ENCODE measurements at regions not wholly inside any gene's neighbourhood (a gene's known extent, or its start where the extent isn't known, plus 50 kb on each side); places are given as distances from the start of the nearest gene placed in this dataset.
"Not testable (repeated sequence)": the region's sequence is repeated elsewhere in the genome, so short reads cannot be mapped to it uniquely, and the experiment has no call there.

DNA sequence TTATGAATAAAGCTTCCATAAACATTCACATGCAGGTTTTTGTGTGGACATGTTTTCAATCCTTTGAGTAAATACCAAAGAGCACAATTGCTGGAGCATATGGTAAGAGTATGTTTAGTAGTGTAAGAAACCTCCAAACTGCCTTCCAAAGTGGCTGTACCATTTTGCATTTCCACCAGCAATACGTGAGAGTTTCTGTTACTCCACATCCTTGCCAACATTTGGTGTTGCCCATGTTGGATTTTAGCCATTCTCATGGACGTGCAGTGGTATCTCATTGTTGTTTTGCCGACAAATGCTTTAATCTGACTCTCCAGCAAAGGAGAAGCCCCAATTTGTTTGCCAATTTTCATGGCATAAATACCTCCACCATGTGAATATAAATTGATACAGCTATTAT lies 103.9 kb upstream of the TMEM45B start:
- TF ChIP-seq, protein P1, sequence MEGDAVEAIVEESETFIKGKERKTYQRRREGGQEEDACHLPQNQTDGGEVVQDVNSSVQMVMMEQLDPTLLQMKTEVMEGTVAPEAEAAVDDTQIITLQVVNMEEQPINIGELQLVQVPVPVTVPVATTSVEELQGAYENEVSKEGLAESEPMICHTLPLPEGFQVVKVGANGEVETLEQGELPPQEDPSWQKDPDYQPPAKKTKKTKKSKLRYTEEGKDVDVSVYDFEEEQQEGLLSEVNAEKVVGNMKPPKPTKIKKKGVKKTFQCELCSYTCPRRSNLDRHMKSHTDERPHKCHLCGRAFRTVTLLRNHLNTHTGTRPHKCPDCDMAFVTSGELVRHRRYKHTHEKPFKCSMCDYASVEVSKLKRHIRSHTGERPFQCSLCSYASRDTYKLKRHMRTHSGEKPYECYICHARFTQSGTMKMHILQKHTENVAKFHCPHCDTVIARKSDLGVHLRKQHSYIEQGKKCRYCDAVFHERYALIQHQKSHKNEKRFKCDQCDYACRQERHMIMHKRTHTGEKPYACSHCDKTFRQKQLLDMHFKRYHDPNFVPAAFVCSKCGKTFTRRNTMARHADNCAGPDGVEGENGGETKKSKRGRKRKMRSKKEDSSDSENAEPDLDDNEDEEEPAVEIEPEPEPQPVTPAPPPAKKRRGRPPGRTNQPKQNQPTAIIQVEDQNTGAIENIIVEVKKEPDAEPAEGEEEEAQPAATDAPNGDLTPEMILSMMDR (conservative IDR thresholded peaks at IDR 0.05): no peak
- Mint-ChIP-seq H3K4me3 (no peak overlapping the region), H3K27ac (no peak overlapping the region), H3K27me3 (ENCODE audit: low read depth) (peaks cover 10% of the 10 kb centered on the region), H3K4me1 (no peaks in the 10 kb centered on the region), H3K9me3 (peaks cover 9 to 15% of the 10 kb centered on the region in 2 experiments), H3K36me3 (ENCODE audit: insufficient read depth in 1 of 3, low read depth in 3 of 3) (peaks cover 0 to 10% (median 3%) of the 10 kb centered on the region in 3 experiments; a peak in 4 of 7 replicates)
- no peak overlapping the region for H3K4me2 ChIP-seq (ENCODE audit: insufficient read depth, insufficient read length, low read length)
- H3K23ac ChIP-seq (ENCODE audit: insufficient read length, low read depth, low read length): no peak overlapping the region
- no peaks in the 10 kb centered on the region for H3K4me1 ChIP-seq (ENCODE audit: insufficient read depth, low read length)
- no peak overlapping the region for H3T11ph ChIP-seq (ENCODE audit: low read length)
- no peak overlapping the region for H3K9ac ChIP-seq (ENCODE audit: extremely low read depth, insufficient read length, low read length)
- no peaks in the 10 kb centered on the region for H3K79me2 ChIP-seq (ENCODE audit: insufficient read depth, low read length)
- no peak overlapping the region for H3K27ac ChIP-seq (ENCODE audit: insufficient read length, low read depth, low read length)
- peaks cover 4% of the 10 kb centered on the region for H3K9me3 ChIP-seq (ENCODE audit: control insufficient read depth, low read depth, low read length)
- H3K4ac ChIP-seq (ENCODE audit: low read depth, low read length): no peak overlapping the region
- WGBS (ENCODE audit: extremely low coverage, insufficient read length, low lambda C conversion rate): no CpG with 5 or more reads among the region's 3 CpGs
- H3K27me3 ChIP-seq (ENCODE audit: insufficient read depth, low read length): no peaks in the 10 kb centered on the region
- H2BK20ac ChIP-seq (ENCODE audit: low read depth, low read length, poor library complexity, severe bottlenecking): no peak overlapping the region
- H4K5ac ChIP-seq (ENCODE audit: insufficient read length, low read depth, low read length): no peak overlapping the region
- H3K14ac ChIP-seq (ENCODE audit: insufficient read depth, low read length): no peak overlapping the region
- no peak overlapping the region for H4K8ac ChIP-seq (replicated peaks; ENCODE audit: insufficient read length, low read depth, low read length)
- no peak overlapping the region for H3K56ac ChIP-seq (ENCODE audit: insufficient read length, low read depth, low read length)
- no peak for DNase-seq
- no peak overlapping the region for H2BK120ac ChIP-seq (ENCODE audit: low read depth, low read length, poor library complexity, severe bottlenecking)
- H2AK5ac ChIP-seq (ENCODE audit: insufficient read length, low read length): no peak overlapping the region
- H2AFZ ChIP-seq (ENCODE audit: low read length): no peak overlapping the region
- no peaks in the 10 kb centered on the region for H4K20me1 ChIP-seq (ENCODE audit: control insufficient read depth, insufficient read depth, insufficient read length)
- no peaks in the 10 kb centered on the region for H3K23me2 ChIP-seq (ENCODE audit: insufficient read length, low read depth, low read length, poor library complexity, severe bottlenecking)
- no peak overlapping the region for H2BK15ac ChIP-seq (ENCODE audit: low read depth, low read length)
- H4K91ac ChIP-seq (ENCODE audit: insufficient read length, low read depth, low read length): no peak overlapping the region
- H2BK12ac ChIP-seq (ENCODE audit: insufficient read length, low read depth, low read length): no peak overlapping the region
- H3K79me1 ChIP-seq (ENCODE audit: insufficient read depth, low read depth, low read length, poor library complexity, severe bottlenecking): no peaks in the 10 kb centered on the region
- no peak overlapping the region for H2BK5ac ChIP-seq (ENCODE audit: insufficient read length, low read length)
- no peak overlapping the region for H3K18ac ChIP-seq (ENCODE audit: insufficient read length, low read depth, low read length)

DNA sequence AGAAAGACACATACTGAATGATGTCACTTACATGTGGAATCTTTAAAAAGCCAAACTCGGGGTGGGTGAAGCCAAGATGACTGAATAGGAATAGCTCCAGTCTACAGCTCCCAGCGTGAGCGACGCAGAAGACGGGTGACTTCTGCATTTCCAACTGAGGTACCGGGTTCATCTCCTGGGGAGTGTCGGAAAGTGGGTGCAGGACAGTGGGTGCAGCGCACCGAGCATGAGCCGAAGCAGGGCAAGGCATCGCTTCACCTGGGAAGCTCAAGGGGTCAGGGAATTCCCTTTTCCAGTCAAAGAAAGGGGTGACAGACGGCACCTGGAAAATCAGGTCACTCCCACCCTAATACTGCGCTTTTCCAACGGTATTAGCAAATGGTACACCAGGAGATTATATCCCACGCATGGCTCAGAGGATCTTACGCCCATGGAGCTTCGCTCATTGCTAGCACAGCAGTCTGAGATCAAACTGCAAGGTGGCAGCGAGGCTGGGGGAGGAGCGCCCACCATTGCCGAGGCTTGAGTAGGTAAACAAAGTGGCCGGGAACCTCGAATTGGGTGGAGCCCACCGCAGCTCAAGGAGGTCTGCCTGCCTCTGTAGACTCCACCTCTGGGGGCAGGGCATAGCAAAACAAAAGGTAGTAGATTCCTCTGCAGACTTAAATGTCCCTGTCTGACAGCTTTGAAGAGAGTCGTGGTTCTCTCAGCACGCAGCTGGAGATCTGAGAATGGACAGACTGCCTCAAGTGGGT lies 103.0 kb upstream of the TMEM45B start:
- no CpG with 5 or more reads among the region's 25 CpGs for WGBS (ENCODE audit: extremely low coverage, insufficient read length, low lambda C conversion rate)
- not testable (repeated sequence) for H3K9ac ChIP-seq (ENCODE audit: extremely low read depth, insufficient read length, low read length); H3K4me1 Mint-ChIP-seq; H3K4ac ChIP-seq (ENCODE audit: low read depth, low read length); H2AFZ ChIP-seq (ENCODE audit: low read length); H3K4me1 ChIP-seq (ENCODE audit: insufficient read depth, low read length); H4K91ac ChIP-seq (ENCODE audit: insufficient read length, low read depth, low read length); H3T11ph ChIP-seq (ENCODE audit: low read length); H2BK120ac ChIP-seq (ENCODE audit: low read depth, low read length, poor library complexity, severe bottlenecking); H4K20me1 ChIP-seq (ENCODE audit: control insufficient read depth, insufficient read depth, insufficient read length); H3K4me3 Mint-ChIP-seq; H3K79me2 ChIP-seq (ENCODE audit: insufficient read depth, low read length); H3K27me3 ChIP-seq (ENCODE audit: insufficient read depth, low read length); H4K8ac ChIP-seq (replicated peaks; ENCODE audit: insufficient read length, low read depth, low read length); H3K27ac Mint-ChIP-seq; H2BK5ac ChIP-seq (ENCODE audit: insufficient read length, low read length); H2BK15ac ChIP-seq (ENCODE audit: low read depth, low read length); H3K79me1 ChIP-seq (ENCODE audit: insufficient read depth, low read depth, low read length, poor library complexity, severe bottlenecking); H3K27ac ChIP-seq (ENCODE audit: insufficient read length, low read depth, low read length); H3K56ac ChIP-seq (ENCODE audit: insufficient read length, low read depth, low read length); H3K27me3 Mint-ChIP-seq (ENCODE audit: low read depth); H3K14ac ChIP-seq (ENCODE audit: insufficient read depth, low read length); H3K23me2 ChIP-seq (ENCODE audit: insufficient read length, low read depth, low read length, poor library complexity, severe bottlenecking); H3K4me2 ChIP-seq (ENCODE audit: insufficient read depth, insufficient read length, low read length); H2AK5ac ChIP-seq (ENCODE audit: insufficient read length, low read length); H3K18ac ChIP-seq (ENCODE audit: insufficient read length, low read depth, low read length); H3K23ac ChIP-seq (ENCODE audit: insufficient read length, low read depth, low read length); H2BK20ac ChIP-seq (ENCODE audit: low read depth, low read length, poor library complexity, severe bottlenecking); H4K5ac ChIP-seq (ENCODE audit: insufficient read length, low read depth, low read length); H2BK12ac ChIP-seq (ENCODE audit: insufficient read length, low read depth, low read length); H3K9me3 ChIP-seq (ENCODE audit: control insufficient read depth, low read depth, low read length)
- H3K36me3 Mint-ChIP-seq (ENCODE audit: insufficient read depth in 1 of 3, low read depth in 3 of 3): peaks cover 0 to 10% (median 3%) of the 10 kb centered on the region in 3 experiments; a peak in 4 of 7 replicates
- H3K9me3 Mint-ChIP-seq: peaks cover 9 to 15% of the 10 kb centered on the region in 2 experiments
- peak; percentile 25 for DNase-seq
